Rectal smooth muscle tissue (tissue), 1 donor: ENCODE measurements at regions not wholly inside any gene's neighbourhood (a gene's known extent, or its start where the extent isn't known, plus 50 kb on each side); places are given as distances from the start of the nearest gene placed in this dataset.
"Not testable (repeated sequence)": the region's sequence is repeated elsewhere in the genome, so short reads cannot be mapped to it uniquely, and the experiment has no call there.

ENCODE experiments used
- H3K27ac ChIP-seq: one replicate; pipeline ENCODE4 v1.7.0; 2013; ENCODE audit warnings: low read depth, low read length, inconsistent platforms
- H3K27me3 ChIP-seq: one replicate; pipeline ENCODE4 v1.7.0; 2013; ENCODE audit warnings: low read length; ENCODE audit not compliant: control insufficient read depth, insufficient read depth
- H3K36me3 ChIP-seq: one replicate; pipeline ENCODE4 v1.7.0; 2013; ENCODE audit warnings: low read length; ENCODE audit not compliant: control insufficient read depth, insufficient read depth
- H3K4me1 ChIP-seq: one replicate; pipeline ENCODE4 v1.7.0; 2013; ENCODE audit warnings: low read length; ENCODE audit not compliant: control insufficient read depth, insufficient read depth
- H3K4me3 ChIP-seq: one replicate; pipeline ENCODE4 v1.7.0; 2013; ENCODE audit warnings: low read length
- H3K9ac ChIP-seq: one replicate; pipeline ENCODE4 v1.7.0; 2013; ENCODE audit warnings: low read length

DNA sequence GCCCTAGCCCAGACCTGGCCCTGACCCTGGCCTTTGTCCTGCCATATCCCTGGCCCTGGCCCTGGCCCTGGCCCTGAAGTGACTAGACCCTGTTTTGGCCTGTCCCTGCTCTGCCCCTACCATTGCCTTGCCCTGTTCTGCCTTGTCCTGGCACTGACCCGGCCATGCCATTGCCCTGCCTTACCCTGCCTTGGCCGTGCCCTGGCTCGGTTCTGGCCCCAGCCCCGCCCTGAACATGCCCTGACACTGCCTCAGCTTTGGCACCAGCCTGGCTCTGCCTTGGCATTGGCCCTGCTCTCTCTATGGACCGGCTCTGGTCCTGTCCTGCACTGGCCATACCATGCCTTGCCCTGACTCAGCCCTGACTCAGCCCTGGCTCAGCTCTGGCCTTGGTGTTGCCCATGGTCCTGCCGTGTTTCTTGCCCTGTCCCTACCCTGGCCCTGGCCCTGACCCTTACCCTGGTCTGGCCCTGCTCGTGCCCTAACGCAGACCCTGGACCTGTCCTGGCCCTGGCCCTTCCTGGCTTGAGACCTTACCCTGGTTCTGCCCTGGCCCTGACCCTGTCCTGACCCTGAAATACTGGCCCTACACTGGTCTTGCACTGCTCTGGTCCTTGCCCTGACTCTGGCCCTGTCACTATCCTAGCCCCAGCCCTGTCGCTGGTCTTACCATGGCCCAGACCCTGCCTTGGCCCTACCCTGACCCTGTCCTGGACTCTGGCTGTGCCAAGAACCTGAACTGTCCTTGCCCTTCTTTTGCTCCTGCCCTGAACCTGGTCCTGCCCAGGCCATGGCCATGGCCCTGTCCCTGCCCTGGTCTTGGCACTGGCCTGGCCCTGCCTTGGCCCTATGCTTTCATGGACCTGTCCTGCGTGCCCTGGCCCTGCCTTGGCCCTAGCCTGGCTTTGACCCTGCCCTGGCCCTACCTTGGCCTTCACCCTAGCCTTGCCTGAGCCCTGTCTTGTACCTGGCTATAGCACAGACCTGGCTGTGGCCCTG is 224.6 kb downstream of the LIPI start:
- H3K27me3 ChIP-seq, H3K27ac ChIP-seq, H3K36me3 ChIP-seq, H3K4me1 ChIP-seq, H3K9ac ChIP-seq, H3K4me3 ChIP-seq: not testable (repeated sequence)

DNA sequence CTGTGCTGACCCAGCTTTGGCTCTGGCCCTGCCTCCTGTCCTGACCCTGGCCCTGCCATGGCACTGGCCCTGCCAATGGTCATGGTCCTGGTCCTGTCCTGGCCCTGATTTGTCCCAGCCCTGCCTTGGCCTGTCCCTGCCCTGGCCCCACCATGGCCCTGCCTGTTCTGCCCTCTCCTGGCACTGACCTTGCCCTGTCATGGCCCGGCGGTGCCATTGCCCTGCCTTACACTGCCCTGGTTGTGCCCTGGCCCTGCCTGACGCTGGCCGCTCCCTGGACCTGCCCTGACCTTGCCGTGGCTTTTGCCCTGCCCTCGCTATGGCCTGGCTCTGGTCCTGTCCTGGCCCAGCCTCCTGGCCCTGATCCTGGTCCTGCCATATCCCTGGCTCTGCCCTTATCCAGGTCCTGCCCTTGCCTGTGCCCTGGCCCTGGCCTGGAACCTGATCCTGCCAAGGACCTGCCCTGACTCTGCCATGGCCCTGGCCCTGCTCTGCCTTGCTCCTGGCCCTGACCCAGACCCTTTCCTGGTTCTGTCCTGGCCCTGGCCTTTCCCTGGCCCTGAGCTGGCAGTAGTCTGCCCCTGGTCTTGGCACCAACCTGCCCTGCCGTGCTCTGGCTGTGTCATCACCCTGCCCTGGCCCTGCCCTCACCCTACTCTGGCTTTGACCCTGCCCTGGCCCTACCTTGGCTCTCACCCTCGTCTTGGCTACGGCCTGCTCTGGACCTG is 225.5 kb downstream of the LIPI start:
- not testable (repeated sequence) for H3K9ac ChIP-seq, H3K27me3 ChIP-seq, H3K4me1 ChIP-seq, H3K36me3 ChIP-seq, H3K27ac ChIP-seq, H3K4me3 ChIP-seq

DNA sequence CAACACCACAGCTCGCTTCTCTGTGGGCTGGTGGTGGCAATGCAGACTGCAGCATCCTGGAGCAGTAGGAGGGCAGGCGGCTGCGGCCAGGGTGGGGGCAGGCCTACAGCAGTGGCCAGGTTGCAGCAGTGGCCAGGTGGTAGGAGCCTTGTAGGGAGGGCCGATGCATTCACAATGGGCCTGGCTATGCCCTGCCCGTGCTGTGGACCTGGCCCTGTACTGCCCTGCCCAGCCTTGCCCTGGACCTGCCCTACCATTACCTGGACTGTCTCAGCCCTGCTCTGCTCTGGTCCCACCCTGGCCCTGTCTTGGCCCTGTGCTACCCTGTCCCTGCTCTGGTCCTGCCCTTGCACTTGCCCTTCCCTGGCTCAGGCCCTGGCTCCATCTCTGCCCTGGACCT is 226.0 kb downstream of the LIPI start:
- H3K27ac ChIP-seq, H3K4me1 ChIP-seq, H3K9ac ChIP-seq, H3K36me3 ChIP-seq, H3K27me3 ChIP-seq, H3K4me3 ChIP-seq: not testable (repeated sequence)

DNA sequence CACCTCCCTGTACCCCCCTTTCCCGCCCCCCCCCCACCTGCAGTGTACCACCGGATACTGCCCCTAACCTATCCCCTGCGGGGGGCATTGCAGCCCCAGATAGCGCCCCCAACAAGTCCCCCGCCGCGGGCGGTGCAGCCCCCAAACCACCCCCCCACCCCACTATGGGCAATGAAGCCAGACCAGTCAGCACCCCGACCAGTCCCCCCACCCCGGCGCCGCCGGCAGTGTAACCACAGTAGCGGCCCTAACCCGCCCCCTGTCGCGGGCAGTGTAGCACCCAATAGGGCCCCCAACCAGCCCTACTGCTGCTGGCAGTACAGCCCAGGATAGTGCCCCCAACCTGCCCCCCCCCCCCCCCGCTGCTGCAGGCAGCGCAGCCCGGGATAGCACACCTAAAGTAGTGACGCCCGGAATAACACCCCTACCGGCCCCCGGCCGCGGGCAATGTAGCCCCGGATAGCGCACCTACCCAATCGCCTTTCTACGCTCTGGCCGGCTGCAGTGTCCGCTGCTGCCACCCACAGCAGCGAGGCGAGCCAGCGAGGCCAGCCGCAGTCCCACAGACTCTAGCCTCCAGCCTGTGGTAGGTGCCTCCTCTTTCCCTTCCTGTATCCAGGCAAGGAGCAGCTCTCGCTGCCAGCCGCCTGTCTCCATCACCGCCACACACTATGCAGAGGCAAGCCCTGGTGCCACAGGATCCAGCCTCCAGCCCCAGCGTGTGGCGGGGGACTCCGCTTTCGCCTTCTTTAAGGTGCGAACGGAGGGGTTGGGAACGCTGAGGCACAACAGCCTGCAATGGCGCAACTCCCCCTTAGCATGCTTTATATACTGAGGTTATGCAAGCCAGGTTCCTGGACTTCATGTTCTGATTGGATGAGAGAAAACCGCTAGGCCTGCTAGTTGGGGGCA is 229.3 kb downstream of the LIPI start:
- not testable (repeated sequence) for H3K4me1 ChIP-seq, H3K4me3 ChIP-seq, H3K36me3 ChIP-seq, H3K9ac ChIP-seq, H3K27me3 ChIP-seq, H3K27ac ChIP-seq

DNA sequence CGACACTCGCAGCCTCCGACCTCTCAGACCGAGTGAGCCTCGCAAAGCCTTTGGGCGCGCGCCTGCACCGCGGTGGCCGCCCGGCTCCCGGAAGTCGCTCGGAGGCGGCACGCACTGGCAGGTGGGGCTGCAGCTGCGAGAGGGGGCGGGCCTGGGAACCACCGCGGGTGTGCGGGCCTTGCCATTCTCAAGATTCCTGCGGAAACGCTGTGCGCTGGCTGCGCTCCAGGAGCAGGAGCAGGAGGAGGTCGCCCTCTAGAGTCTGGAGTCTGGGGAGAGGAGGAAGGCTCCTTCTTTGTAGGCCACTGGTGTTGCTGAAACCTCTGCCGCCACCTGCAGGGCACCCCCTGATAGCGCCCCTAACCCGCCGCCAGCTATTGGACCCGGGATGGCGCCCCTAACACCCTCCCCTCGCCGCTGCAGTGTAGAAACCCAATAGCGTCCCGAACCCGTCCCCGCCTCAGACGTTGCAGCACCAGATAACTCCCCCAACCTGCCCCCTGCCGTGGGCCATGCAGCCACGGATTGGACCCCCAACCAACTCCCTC is 230.6 kb downstream of the LIPI start:
- not testable (repeated sequence) for H3K4me1 ChIP-seq, H3K36me3 ChIP-seq, H3K27ac ChIP-seq, H3K27me3 ChIP-seq, H3K9ac ChIP-seq
- H3K4me3 ChIP-seq = peak overlapping the region; percentile 65

DNA sequence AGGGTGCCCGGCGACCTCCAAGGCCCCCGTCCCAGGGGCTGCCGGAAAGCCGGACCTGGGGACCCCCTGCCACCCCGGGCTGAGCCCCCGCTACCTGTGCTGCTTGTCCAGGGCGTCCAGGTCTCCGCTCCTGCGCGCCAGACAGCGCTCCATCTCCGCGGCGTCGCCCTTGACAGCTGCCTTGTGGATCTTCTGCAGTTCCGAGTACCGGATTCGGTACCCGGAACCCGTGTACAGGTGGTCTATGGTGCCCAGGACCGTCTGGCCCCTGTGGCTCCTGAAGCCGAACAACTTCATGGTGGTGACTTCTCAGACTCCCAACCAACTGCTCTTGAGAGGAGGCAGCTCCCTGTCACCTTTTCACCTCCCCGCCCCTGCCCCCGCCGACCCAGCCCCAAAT is 231.1 kb downstream of the LIPI start:
- H3K27ac ChIP-seq, H3K36me3 ChIP-seq, H3K9ac ChIP-seq, H3K4me1 ChIP-seq, H3K27me3 ChIP-seq: not testable (repeated sequence)
- H3K4me3 ChIP-seq = peak overlapping the region; percentile 65

DNA sequence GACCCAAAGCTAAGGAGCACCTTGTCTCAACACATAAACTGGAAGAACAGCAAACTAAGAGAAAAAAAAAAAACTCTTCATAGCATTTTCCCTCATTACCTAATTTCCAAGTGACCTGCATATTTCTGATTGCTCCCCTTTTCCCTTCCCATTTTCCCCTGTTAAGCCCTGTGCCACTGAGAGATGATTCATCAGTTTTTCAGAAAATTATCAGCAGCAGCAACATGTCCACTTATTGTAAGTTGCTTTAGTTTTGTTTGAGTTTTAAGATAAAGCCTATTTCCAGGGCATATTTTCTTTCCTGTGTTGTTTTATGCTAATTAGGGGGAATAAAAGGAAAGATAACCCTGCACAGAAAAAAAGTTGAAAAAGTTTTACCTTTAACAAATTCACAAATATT is 236.2 kb downstream of the LIPI start:
- not testable (repeated sequence) for H3K36me3 ChIP-seq, H3K4me3 ChIP-seq, H3K4me1 ChIP-seq, H3K9ac ChIP-seq, H3K27me3 ChIP-seq, H3K27ac ChIP-seq

DNA sequence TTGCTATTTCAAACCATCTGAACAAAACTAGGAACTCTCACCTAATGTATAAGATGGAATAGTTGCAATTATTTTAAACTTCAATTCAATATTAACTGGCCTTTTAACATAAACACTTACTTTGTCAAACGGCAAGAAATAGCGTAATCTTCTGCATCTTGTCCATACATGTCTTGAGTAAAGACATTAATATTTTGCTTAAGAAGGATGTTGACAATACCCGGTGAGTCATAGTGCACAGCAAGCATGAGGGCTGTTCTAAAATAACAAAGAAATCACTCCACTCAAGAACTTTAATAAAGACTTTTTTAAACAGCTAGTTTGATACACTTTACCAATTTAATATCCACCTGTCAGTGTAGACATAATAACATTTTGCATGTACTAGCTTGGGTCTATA is 240.9 kb downstream of the LIPI start:
- H3K27me3 ChIP-seq, H3K36me3 ChIP-seq, H3K4me1 ChIP-seq, H3K27ac ChIP-seq, H3K9ac ChIP-seq, H3K4me3 ChIP-seq: not testable (repeated sequence)

DNA sequence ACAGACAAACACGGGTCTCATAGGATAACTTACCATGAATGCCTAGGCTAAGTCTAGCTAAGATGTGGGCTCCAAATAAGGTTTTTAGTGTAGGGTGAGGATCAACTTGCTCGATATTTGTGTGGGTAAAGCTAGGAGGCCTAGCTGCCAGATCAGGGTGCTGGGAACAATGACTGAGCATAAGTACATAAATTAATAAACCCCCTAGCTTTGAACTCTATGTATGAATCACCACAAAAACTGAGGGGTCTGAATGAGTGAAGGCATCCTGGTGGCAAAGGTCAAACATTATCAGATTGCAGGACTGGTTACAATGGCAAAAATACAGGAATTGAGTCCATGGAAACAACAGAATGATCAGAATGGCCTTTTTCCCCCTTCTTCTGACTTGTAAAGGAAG is 241.8 kb downstream of the LIPI start:
- H3K27ac ChIP-seq, H3K27me3 ChIP-seq, H3K4me1 ChIP-seq, H3K4me3 ChIP-seq, H3K36me3 ChIP-seq, H3K9ac ChIP-seq: not testable (repeated sequence)

DNA sequence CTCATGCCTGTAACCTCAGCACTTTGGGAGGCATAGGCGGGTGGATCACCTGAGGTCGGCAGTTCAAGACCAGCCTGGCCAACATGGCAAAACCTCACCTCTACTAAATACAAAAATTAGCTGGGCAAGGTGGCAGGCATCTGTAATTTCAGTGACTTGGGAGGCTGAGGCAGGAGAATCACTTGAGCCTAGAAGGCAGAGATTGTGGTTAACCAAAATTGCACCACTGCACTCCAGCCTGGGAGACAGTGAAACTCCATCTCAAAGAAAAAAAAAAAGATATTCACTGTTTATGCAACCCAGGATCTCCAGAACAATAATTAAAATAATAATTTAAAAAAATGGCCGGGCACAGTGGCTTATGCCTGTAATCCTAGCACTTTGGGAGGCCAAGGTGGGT is 247.5 kb downstream of the LIPI start:
- H3K4me1 ChIP-seq, H3K4me3 ChIP-seq, H3K9ac ChIP-seq, H3K27ac ChIP-seq, H3K36me3 ChIP-seq, H3K27me3 ChIP-seq: not testable (repeated sequence)

DNA sequence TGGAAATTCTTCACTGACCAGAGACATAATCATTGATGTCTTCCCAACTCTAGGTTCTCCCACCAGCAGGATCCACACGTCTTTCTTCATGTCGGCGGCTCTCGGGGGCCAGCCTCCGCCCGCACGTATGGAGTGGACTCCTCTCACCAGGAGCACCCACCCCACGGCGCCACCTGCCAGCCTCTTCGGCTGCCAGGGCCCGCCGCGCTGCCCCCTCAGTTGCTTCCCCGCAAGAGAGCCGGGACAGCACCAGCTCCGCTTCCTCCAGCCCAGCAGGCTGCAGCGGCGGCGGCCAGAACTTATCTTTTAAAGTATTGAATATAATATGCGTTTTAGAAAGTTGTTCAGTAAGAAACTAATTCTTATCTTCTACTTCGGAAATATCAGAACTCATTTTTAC is 273.5 kb downstream of the LIPI start:
- Histone ChIP-seq H3K9ac (no peak overlapping the region), H3K27ac (no peak overlapping the region), H3K4me1 (no peaks in the 10 kb centered on the region), H3K27me3 (no peaks in the 10 kb centered on the region), H3K4me3 (no peak overlapping the region), H3K36me3 (no peaks in the 10 kb centered on the region)
